HG02885 (cell line): ENCODE measurements at regions not wholly inside any gene's neighbourhood (a gene's known extent, or its start where the extent isn't known, plus 50 kb on each side); places are given as distances from the start of the nearest gene placed in this dataset.

Experiments
- ATAC-seq: cut with Tn5 transposase; IDR thresholded peaks from one replicate; pipeline ENCODE4 v1.9.1; 2021; ENCODE audit warnings: mild to moderate bottlenecking; ENCODE audit not compliant: unreplicated experiment, poor library complexity

DNA sequence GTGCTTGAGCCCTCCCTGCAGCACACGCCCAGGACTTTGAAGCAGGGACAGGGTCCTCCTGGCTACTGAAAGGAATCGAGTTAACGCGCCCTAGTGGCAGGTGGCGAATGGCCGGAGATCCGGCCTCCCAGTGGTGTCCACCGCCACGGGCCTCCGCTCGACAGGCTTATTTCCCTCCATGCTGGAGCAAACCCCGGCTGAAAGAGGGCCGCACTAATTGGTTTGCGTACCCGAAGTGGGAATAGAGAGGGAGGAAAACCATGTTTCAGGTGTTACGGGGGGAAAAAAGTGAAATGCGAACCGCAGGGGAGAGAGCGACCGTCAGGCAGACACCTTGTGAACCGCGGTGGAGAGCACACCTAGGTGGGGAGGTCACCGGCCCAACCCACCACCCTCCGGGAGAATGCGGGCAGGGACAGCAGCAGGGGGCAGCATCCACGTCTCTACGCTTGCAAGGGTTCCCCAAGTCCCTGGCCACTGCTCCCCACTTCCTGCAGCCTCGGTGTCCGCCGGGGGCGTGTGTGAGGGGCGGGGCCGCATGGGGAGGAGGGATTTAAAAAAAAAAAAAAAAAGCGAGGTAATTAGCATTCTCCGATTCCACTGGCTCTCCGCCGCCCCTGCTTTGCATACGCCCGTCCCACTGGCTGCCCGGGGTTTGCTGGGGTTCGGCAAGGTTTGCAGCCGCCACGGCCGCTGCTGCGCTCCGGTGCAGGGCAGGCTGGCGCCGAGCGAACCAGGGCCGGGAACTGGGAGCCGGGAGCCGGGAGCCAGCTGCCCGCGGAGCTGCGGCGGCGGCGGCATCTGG is 224.6 kb upstream of the CRY1 start:
- no peak for ATAC-seq

DNA sequence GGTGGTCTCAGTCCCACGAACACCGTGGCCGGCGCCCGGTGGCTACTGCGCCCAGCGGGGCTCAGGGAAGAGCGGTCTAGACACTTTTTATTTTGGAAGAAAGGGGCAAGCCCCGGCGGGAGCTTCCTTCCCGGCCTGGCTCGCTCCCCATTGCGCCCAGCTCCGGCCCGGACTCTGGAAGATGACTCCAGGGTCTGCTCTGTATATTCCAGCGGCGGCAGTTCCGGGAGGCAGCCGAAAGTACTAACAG is 225.1 kb upstream of the CRY1 start:
- ATAC-seq, result no peak

DNA sequence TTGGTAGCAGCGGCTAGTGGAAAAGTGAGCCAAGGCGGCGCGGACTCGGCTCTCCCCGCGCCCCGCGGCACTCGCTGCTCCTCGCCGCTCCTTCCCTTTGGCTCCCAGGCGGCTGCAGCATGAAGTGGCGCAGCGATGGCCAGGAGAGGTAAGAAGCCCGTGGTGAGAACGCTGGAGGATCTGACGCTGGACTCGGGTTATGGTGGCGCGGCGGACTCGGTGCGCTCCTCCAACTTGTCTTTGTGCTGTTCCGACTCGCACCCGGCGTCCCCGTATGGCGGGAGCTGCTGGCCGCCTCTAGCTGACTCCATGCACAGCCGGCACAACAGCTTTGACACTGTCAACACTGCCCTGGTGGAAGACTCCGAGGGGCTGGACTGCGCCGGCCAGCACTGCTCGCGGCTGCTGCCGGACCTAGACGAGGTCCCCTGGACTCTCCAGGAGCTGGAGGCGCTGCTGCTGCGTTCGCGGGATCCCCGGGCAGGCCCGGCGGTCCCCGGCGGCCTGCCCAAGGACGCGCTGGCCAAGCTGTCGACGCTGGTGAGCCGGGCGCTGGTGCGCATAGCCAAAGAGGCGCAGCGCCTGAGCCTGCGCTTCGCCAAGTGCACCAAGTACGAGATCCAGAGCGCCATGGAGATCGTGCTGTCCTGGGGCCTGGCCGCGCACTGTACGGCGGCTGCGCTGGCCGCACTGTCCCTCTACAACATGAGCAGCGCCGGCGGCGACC is 225.6 kb upstream of the CRY1 start:
- no peak for ATAC-seq

DNA sequence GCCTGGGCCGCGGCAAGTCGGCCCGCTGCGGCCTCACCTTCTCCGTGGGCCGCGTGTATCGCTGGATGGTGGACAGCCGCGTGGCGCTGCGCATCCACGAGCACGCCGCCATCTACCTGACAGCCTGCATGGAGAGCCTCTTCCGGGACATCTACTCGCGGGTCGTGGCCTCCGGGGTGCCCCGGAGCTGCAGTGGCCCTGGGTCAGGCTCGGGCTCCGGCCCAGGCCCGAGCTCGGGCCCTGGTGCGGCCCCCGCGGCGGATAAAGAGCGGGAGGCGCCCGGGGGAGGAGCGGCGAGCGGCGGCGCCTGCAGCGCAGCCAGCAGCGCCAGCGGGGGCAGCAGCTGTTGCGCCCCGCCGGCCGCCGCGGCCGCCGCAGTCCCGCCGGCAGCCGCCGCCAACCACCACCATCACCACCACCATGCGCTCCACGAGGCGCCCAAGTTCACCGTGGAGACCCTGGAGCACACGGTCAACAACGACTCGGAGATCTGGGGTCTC is 226.2 kb upstream of the CRY1 start:
- ATAC-seq, result no peak

DNA sequence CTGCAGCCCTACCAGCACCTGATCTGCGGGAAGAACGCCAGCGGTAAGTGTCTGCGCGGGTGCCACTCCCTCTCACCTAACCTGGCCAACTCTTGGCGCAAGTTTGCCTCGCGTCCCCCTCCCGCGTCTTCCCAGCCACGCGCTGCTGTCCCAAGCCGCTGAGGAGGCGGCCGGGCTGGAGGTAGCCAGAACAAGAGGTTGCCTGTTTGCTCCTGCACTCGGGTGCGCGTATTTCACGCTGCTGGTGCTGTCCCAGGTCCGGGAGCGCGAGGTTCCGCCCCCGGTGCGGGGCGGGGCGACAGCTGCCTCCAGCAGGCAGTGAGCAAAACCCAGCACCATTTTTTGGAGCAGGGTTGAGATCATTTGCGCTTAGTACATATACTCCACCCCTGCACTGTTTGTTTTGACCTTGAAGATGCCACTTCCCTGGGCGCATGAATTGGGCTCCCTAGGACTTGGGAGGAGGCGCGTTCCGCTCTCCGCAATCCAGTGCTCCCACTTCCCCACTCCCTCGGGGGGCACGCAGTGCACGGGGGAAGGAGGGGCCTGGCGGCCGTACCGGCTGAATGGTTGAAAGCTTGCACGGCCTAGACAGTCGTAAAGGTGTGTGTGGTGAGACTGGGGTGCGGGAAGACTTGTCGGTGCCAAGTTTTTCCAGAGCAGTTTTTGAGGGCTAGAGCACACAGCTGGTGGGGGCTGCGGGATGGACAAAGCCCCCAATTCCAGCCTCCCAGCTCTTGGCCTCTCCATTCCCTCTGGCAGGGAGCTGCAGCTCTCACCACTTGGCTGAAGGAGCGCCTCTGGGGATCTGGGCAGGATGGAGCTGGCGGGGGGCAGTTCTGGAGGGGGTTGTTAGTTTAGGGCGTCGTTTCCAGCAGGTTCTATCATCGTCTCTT is 226.9 kb upstream of the CRY1 start:
- ATAC-seq, result no peak

DNA sequence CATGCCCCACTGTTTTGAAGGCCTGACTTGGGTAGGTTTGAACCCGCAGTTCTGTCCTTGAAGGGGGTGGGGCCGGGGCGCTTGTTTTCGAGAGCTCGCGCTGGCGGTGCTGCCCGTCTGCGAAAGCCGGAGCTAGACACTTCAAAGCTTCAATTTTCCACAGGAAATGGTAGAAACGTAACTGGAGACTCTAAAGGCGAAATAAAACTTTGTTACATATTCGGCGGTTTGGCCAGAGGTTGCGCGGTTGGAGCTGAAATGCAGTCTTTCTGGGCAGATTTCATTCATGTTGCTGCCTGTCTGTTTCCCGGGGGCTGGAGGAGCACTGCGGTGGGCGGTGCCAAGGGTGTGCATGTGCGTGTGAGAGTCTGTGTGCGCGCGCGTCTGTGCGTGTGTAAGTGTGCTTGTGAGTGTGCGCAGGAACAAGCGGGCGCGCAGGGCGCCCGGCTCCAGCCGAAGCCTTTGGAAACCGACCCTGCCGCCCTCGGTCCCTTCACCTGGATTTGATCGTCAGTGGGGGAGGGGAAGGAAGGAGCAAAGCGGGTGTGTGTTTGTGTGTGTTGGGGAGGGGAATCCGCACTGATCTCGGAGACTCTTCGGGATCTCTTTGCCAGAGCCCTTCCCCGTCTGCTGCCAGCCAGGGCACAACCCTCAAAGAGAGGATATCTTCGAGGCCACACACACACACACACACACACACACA is 227.7 kb upstream of the CRY1 start:
- no peak for ATAC-seq

DNA sequence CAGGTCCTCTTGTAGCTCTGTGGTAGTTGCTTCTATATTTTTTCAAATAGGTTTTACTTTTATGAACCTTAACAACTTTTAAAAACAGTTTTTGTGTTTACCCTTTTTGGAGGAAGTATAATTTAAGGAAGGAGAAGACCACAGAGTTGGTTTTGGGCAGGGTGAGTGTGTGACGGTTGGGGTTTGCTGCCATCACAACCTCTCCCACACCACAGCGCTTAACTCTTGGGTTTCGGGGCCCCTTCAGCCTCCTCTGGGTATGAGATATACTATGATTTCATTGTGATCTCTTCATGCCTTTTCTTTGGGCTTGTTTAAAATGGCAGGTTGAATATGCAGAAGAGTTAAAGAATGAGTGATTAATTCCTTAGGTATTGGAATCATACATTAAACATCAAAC is 228.7 kb upstream of the CRY1 start:
- ATAC-seq, result no peak

DNA sequence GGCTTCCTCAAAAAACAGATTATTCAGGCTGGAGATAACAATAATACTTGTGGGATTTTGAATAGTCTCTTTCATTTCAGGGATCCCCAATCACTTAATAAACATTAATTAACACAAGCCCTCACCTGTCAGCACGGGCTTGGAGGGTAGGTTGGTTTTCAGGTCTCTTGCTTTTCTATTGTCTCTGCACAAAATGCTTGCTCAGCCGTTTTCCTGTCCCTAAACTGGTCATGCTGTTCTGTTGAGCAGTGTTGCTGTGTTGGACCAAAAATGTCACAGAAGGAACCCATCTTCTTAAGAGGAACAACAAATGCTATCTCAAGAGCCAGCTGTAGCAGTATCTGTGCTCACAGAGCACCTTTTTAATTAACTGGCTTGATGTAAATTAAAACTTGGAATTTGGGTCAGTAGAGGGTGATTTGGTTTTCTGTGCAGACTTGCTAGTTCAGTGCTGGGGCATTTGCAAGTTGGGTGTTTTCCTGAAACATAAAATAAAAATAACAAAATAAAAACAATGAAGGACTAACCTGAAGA is 231.8 kb upstream of the CRY1 start:
- ATAC-seq, result no peak

DNA sequence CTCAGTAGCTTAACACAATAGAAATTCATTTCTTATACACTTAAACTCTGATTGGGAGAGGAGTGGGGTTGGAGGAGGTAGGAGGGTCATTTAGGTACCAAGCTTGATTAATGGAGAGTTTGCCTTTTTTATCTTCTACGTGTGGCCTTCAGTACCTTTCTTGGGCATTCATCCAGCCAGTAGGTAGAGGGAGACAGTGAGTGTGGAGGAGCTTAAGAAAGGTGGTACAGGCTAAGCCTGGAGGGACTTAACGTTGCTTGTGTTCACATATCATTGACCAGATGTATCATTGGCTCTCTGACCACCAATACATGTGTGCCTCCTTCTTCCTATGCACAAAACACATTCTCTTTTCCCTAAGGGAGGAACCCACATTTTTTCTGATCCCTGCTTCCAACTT is 232.9 kb upstream of the CRY1 start:
- no peak for ATAC-seq

DNA sequence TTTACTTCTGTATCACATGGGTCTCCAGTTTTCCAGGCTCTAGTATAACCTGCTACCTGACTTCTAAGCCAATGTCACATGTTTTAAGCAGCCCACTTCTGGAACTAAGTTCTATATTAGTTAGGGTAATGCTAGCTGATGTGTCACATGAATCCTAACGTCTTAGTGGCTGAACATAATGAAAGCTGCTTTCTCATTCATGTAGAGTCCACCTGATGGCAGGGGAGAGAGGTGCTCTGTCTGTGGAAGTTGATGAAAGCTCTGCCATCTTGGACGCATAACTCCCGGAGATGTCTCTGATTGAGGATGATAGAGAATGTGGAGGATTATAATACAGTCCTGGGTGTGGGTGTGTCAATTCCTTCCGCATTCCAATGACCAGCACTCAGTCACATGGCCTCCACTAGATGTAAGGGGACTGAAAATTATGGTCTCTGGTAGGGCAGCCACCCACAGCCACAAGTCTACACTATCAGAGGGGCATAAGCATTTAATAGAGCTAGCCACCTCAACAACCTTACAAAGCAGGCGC is 234.4 kb upstream of the CRY1 start:
- ATAC-seq, result no peak

DNA sequence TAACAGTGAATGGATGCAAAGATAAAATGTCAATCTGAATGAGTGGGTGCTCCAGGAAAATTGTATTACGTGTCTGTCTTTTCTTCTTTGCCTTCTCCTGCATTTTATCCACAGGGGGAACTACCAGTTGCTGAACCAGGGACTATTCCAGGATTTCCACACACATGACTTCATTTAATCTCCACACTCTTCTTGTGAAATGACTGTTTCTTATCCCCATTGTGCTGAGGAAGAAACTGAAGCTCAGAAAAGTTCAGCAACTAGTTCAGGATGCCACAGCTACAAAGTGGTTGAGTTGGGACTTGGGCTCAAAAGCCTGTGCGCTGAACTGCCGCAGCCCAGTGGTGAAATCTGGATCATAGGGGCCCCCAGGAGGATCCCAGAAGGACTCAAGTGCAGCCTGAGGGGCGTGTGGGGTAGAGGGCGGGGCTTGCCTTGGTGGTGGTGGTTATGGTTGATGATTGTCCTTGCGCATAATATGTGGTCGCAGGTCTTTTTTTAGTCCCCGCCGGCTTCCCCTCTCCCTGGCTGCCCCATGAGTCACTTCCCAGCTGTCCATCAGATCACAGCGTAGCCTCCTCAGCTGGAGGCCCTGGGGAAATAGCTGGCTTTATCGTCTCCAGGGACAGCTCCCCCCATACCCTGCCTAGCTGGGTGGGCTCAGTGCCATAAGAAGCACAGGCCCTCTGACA is 235.2 kb upstream of the CRY1 start:
- ATAC-seq, result no peak

DNA sequence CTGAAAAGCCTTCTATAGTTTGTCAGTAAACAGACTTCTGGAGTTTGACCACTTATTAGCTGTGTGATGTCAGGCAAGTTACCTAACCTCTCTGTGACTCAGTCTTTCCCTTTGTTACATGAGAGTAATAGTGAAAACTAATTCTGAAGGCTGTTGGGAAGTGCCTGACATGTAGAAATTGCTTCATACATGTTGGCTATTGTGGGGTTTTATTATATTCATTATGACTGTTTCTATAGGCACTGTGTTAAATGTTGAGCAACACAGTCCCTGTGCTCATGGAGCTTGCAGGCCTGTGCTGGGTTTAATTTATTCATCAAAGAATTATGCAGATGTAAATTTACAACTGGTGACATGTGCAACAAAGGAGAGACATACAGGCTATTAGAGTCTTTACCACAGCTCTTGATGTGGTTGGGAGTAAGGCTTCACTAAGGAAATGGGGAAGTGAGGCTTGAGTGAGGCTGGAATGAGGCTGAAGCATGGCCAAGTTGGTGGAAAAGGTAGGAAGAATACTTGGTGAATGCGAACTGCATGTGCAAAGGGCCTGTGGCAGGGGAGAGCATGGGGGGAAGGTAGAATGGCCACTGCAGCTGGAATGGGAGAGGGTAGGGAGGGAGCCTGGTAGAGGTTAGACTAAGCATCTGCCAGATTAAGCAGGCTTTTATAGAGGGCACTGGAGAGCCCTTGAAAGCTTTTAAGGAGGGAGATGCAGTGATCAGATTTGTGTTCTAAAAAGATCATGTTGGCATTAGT is 236.4 kb upstream of the CRY1 start:
- ATAC-seq, result no peak

DNA sequence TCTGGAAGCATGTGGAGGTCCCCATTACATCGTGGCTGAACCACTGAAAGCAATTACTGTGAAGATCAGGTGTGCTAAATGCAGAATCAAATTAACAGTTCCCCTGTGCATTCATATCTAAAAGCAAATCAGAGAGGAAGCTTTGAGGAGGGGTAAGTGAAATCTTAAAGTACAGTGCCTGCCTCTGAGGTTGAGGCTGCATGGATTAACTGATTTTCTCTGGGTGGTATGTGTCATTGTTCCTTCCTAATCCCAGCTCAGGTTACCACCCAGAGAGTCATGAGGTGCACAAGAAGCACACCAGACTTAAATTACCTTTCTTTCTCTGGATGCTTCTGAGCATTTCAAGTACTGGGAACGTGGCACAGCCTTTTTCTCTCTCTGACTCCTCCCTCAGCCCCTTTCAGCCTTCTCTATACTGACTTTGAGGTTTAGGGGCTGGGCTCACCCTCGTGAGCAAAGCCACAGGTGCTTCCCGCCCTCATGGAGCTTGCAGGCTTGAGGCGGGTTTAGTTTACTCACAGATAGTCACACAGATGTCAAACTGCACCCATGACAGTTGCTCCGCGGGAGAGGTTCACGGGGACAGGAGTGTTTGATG is 237.6 kb upstream of the CRY1 start:
- ATAC-seq, result no peak

DNA sequence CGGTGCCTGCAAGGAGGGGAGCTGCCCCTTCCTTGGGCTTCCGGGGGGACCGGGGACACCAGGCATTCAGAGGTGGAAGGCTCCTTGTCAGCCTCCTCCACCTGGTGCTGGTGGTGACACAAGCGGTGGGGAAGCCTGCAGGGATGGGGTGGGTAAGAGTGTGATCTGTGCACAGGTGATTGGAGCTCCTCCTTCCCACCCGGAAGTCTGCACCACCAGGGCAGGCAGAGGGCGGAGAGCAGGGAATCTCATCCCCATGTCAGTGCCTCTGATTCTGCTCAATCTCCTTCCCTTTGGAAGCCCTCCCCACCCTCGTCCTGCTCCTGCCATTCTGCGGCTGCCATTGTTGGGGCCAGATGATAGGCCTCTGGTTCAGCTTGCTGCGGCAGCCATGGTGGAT is 238.1 kb upstream of the CRY1 start:
- no peak for ATAC-seq

DNA sequence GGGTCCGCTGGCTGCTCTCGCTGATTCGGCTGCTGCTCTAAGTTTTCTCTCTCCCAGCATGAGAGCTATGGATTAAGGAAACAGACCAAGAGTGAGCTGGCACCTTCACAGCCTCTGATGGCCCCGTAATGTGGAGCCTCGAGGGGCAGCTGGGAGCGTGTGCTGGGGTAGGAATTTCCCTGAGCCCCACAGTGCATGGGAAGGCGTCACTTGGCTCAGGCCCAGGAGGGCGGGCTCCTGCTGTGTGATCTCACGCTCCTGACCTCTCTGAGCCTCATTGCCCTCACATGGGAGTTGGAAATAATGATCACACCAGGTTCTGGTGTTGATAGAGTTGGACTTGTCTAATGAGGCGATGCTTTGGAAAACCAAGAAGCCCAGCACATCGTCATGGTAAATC is 238.6 kb upstream of the CRY1 start:
- no peak for ATAC-seq

DNA sequence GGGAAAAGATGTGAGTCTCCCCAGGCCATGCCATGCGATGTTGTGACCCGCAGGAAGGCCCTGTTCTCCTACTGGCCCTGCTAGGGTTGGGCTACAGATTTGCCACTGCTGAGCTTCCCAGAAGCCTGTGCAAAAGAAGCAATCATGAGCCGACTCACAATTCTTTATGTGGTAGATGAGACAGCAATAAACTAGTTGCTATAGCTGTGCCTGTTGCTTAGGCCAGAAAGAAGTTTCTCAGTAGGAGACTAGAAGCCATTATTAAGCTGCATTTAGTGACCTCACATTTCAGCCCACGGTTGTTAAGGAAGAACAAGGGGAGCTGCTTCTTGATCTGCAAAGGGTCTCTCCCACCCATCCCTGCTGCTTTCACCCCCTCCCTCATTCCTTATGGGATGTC is 239.4 kb upstream of the CRY1 start:
- ATAC-seq, result no peak

DNA sequence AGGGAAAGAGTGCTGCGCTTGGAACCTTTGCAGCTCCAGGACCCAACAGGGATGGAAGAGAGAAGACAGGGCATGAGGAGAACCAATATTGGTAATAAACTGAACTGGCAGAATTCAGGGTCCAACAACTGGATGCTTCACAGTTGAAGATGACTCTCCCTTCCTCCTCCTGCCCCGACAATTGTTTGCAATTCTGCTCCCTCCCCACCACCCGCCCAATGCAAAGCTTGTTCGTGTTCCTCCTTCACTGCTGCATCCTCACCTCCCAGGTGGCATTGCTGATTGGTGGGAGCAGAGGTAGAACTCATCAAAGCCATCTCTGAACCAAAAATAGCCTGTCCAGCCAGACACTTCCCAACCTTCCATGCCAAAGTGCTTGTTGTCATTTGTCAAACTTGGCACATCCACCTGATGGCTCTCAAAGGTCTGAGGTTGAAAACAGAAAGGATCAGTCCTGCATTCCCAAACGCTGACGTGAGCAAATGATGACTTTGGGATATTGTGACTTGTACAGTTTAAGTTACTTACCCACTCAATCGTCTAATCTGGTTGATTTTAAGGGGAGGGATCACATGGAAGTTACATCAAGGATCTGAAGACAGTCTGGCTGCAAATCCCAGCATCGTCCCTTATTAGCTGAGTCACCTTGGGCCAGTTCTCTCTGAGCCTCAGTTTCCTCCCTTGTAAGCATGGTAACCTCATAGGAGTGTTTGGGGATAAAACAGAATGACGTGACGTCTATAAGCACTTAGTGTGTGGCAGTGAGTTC is 242.6 kb upstream of the CRY1 start:
- no peak for ATAC-seq

DNA sequence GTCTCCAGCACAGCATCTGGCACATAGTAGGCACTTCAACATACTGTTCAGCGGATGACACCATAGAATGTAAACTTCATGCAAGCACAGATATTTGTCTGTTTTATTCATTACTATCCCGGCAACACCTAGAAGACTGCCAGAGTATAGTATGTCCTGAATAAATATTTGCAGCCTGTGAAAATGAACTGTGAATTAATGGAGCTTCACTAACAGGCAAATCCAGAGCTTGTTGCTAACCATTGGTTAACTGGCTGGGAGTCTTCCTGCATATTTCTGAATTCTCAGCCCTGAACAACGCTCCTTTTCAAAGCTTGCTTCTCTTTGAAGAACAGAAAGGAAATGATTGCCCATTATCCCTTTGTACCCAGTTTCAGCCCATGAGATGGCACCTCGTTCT is 243.3 kb upstream of the CRY1 start:
- ATAC-seq, result no peak
